ENCODE measurements at regions not wholly inside any gene's neighbourhood (a gene's known extent, or its start where the extent isn't known, plus 50 kb on each side); places are given as distances from the start of the nearest gene placed in this dataset.

GRCh38 chr6:108779536-108780275, 68.5 kb upstream of the ARMC2 start:
- no peak for TF ChIP-seq REST (IDR thresholded peaks at IDR 0.05; ENCODE audit: borderline replicate concordance)
- no peak for TF ChIP-seq POLR2AphosphoS5 (IDR thresholded peaks at IDR 0.05)
- no peak for TF ChIP-seq SMC3 (conservative IDR thresholded peaks at IDR 0.05; ENCODE audit: poor library complexity)
- no peak for TF ChIP-seq CTCF (IDR thresholded peaks at IDR 0.05; ENCODE audit: poor library complexity, severe bottlenecking)
- TF ChIP-seq TAF1 (IDR thresholded peaks at IDR 0.05; ENCODE audit: low read depth): no peak
- H3K4me3 ChIP-seq (ENCODE audit: low read length): no peak overlapping the region
- H3K9me2 ChIP-seq (ENCODE audit: insufficient read depth, low read length): no peaks in the 10 kb centered on the region
- no peaks in the 10 kb centered on the region for H4K20me1 ChIP-seq (ENCODE audit: insufficient read depth)
- H2AFZ ChIP-seq (ENCODE audit: low read depth, low read length): no peak overlapping the region
- H3K9ac ChIP-seq (ENCODE audit: low read length): no peak overlapping the region
- H3F3A ChIP-seq (ENCODE audit: insufficient read depth, low read length, poor library complexity, severe bottlenecking): no peaks in the 10 kb centered on the region
- peaks cover 18% of the 10 kb centered on the region for H3K27me3 ChIP-seq (ENCODE audit: insufficient read depth, low read depth, low read length)
- no peak overlapping the region for H3K4me2 ChIP-seq (ENCODE audit: low read length)
- no peak overlapping the region for H3K27ac ChIP-seq (ENCODE audit: low read length)
- H3K36me3 ChIP-seq (ENCODE audit: insufficient read depth, low read length): no peaks in the 10 kb centered on the region
- H3K9me3 ChIP-seq (ENCODE audit: low read length): no peaks in the 10 kb centered on the region
- H3K79me2 ChIP-seq (replicated peaks; ENCODE audit: insufficient read depth, low read length): no peaks in the 10 kb centered on the region

- Histone ChIP-seq H3K9ac (ENCODE audit: low read length) (no peak overlapping the region), H3K9me3 (ENCODE audit: low read length) (no peaks in the 10 kb centered on the region), H3K4me2 (ENCODE audit: low read length) (no peak overlapping the region), H3K27me3 (ENCODE audit: insufficient read depth, low read depth, low read length) (peaks cover 18% of the 10 kb centered on the region), H4K20me1 (ENCODE audit: insufficient read depth) (no peaks in the 10 kb centered on the region), H3K79me2 (replicated peaks; ENCODE audit: insufficient read depth, low read length) (no peaks in the 10 kb centered on the region), H3K27ac (ENCODE audit: low read length) (no peak overlapping the region), H3F3A (ENCODE audit: insufficient read depth, low read length, poor library complexity, severe bottlenecking) (no peaks in the 10 kb centered on the region), H3K36me3 (ENCODE audit: insufficient read depth, low read length) (no peaks in the 10 kb centered on the region), H3K9me2 (ENCODE audit: insufficient read depth, low read length) (no peaks in the 10 kb centered on the region), H2AFZ (ENCODE audit: low read depth, low read length) (no peak overlapping the region), H3K4me3 (ENCODE audit: low read length) (no peak overlapping the region)
- TF ChIP-seq TAF1 (IDR thresholded peaks at IDR 0.05; ENCODE audit: low read depth) (no peak), SMC3 (conservative IDR thresholded peaks at IDR 0.05; ENCODE audit: poor library complexity) (no peak), CTCF (IDR thresholded peaks at IDR 0.05; ENCODE audit: poor library complexity, severe bottlenecking) (no peak), EP300 (conservative IDR thresholded peaks at IDR 0.05; ENCODE audit: poor library complexity, severe bottlenecking) (no peak), EZH2 (IDR thresholded peaks at IDR 0.05; ENCODE audit: borderline replicate concordance, insufficient read depth, low read length, poor library complexity, severe bottlenecking) (no peak), RAD21 (conservative IDR thresholded peaks at IDR 0.05) (no peak), POLR2AphosphoS5 (IDR thresholded peaks at IDR 0.05) (no peak), REST (IDR thresholded peaks at IDR 0.05; ENCODE audit: borderline replicate concordance) (no peak), MXI1 (conservative IDR thresholded peaks at IDR 0.05; ENCODE audit: poor library complexity, severe bottlenecking) (no peak)
Observed at GRCh38 chr6:108780784-108781183, 67.4 kb upstream of the ARMC2 start.

All from neural cell (in vitro differentiated cells).